ENCODE measurements at regions not wholly inside any gene's neighbourhood (a gene's known extent, or its start where the extent isn't known, plus 50 kb on each side); places are given as distances from the start of the nearest gene placed in this dataset.

DNA sequence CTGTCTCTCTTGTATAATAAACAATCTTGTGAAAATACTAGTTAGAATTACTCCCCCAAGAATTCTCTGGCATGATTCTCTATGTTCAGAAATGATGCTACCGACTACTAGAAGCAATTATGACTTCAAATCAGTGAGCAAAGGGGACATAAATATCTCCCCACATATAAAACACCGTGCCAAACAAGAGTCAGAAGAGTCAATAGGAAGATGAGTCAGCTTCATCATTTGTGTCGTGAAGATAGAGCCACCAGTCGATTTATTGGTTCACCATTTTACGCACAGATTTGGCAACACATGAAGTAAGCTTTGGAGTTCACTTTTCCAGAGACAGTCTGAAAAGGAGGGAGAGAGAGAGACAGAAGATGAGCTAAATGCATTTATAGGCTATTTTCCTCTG lies 650.9 kb downstream of the CCDC85A start:
- TF ChIP-seq CTCF (conservative IDR thresholded peaks at IDR 0.05; ENCODE audit: low read length) (no peak), EZH2phosphoT487 (IDR thresholded peaks at IDR 0.05; ENCODE audit: borderline replicate concordance) (no peak)
